ENCODE measurements at regions not wholly inside any gene's neighbourhood (a gene's known extent, or its start where the extent isn't known, plus 50 kb on each side); places are given as distances from the start of the nearest gene placed in this dataset.

- TF ChIP-seq TOX (CRISPR knock-in tag; IDR thresholded peaks at IDR 0.05; ENCODE audit: borderline replicate concordance) (no peak), PATZ1 (CRISPR knock-in tag; IDR thresholded peaks at IDR 0.05; ENCODE audit: borderline replicate concordance) (no peak)
These were observed 352.0 kb downstream of the PARP8 start for GRCh38 chr5:51018423-51018822.

Data from SK-N-SH treated with all-trans-retinoic acid at 6 μM for 48 hours (cell line).